WERI-Rb-1 (cell line): ENCODE measurements at regions not wholly inside any gene's neighbourhood (a gene's known extent, or its start where the extent isn't known, plus 50 kb on each side); places are given as distances from the start of the nearest gene placed in this dataset.

Experiments used
- DNase-seq: peaks from one replicate; pipeline ENCODE4 v3.0.0-alpha.2; 2020
- H3K27ac ChIP-seq: fragments of 250-450 bp; sonication (Bioruptor Pico); 2 replicates; pipeline ENCODE4 v1.5.1; 2020; ENCODE audit warnings: mild to moderate bottlenecking, moderate library complexity
- H3K27me3 ChIP-seq: fragments of 250-450 bp; sonication (Bioruptor Pico); 2 replicates; pipeline ENCODE4 v1.5.1; 2021; ENCODE audit warnings: mild to moderate bottlenecking, low read depth, moderate library complexity; ENCODE audit not compliant: insufficient read depth, severe bottlenecking
- H3K36me3 ChIP-seq: fragments of 250-450 bp; sonication (Bioruptor Pico); 2 replicates; pipeline ENCODE4 v1.5.1; 2020; ENCODE audit warnings: mild to moderate bottlenecking, moderate library complexity
- H3K4me3 ChIP-seq: 2 replicates; pipeline ENCODE4 v1.5.1; 2011; ENCODE audit warnings: low read depth, mild to moderate bottlenecking, control low read depth, low read length
- H3K9me3 ChIP-seq: fragments of 250-450 bp; sonication (Bioruptor Pico); 2 replicates; pipeline ENCODE4 v1.5.1; 2021; ENCODE audit warnings: mild to moderate bottlenecking, moderate library complexity; ENCODE audit not compliant: severe bottlenecking
- CTCF ChIP-seq: IDR thresholded peaks from 2 replicates; pipeline ENCODE4 v1.5.1; 2011; ENCODE audit warnings: low read depth, mild to moderate bottlenecking, control low read depth, inconsistent platforms, low read length

DNA sequence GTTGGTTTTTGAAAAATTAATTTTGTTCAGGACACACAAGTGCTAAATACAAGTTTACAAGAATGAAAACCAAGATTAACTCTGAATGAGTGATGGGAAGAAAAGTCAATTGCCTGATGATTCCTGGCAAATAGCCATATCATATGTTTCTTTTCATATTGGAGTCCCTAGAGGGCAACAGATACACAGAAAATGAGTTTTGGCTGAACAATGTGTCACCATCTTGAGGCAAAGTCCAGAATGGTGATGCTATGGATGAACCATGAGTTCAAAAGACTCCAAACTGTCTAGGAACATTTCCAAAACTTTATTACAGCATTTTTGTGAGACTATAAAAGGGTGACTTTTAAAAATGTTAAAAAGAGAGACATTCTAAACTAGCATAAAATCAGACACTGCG lies 382.9 kb downstream of the TMEM161B start:
- H3K9me3 ChIP-seq, result no peaks in the 10 kb centered on the region
- DNase-seq, result no peak
- H3K36me3 ChIP-seq, result no peaks in the 10 kb centered on the region
- H3K27me3 ChIP-seq, result no peaks in the 10 kb centered on the region
- H3K4me3 ChIP-seq, result no peak overlapping the region
- H3K27ac ChIP-seq, result no peak overlapping the region
- no peak for TF ChIP-seq CTCF

DNA sequence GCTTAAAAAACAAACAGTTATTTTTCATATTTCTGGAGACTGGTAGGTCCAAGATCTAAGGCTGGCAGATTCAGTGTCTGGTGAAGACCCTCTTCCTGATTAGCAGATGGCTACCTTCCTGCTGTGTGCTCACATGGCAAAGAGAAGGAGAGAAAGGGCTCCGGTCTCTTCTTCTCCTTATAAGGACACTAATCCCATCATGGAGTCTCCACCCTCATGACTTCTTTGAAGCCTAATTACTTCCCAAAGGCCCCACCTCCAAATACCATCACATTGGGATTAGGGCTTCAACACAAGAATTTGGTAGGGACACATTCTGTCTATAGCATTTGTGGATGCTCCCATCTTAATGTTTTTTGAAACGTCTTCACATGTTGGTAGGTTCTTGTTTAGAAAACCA lies 391.1 kb downstream of the TMEM161B start:
- no peak overlapping the region for H3K4me3 ChIP-seq
- H3K9me3 ChIP-seq, result no peaks in the 10 kb centered on the region
- no peak for DNase-seq
- H3K27me3 ChIP-seq, result no peaks in the 10 kb centered on the region
- no peaks in the 10 kb centered on the region for H3K36me3 ChIP-seq
- no peak overlapping the region for H3K27ac ChIP-seq
- no peak for TF ChIP-seq CTCF

DNA sequence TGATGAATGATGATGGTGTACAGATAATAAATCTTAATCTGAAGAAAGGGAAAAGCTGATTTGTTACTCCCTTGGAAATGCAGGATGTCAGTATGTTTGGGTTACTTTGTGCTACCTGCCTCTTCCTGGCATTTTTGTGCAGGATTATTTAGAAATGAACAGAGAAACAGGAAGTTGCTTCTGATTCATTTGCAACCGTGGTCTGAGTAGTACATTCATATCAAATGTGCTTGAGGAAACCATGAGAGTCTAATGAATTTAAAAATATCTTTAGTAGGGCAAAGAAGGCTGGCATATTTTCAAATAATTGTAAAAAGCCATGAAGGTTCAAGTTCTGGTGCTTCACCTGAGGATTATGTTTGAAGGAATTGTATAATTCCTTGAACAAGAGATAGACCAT lies 391.6 kb downstream of the TMEM161B start:
- Histone ChIP-seq H3K4me3 (no peak overlapping the region), H3K9me3 (no peaks in the 10 kb centered on the region), H3K36me3 (no peaks in the 10 kb centered on the region), H3K27ac (no peak overlapping the region), H3K27me3 (no peaks in the 10 kb centered on the region)
- no peak for DNase-seq
- TF ChIP-seq CTCF, result no peak

DNA sequence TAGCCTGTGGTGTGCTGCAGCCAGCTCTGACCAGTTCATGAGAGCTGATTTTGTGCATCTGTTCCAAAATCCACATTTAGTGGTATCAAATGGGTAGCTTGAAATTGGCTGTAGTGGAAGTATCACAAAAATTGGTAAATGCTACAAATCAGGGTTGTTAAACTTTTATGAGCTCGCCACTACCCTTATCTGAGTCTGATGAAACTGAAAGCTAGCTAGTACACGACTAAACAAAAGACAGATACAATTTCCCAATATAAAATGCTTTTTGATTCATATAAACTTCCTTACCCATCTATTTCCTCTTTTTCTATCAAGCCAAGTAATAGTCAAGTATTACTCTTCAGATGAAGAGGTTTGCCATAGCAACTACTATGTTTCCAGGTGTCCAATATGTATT lies 392.0 kb downstream of the TMEM161B start:
- Histone ChIP-seq H3K27me3 (no peaks in the 10 kb centered on the region), H3K9me3 (no peaks in the 10 kb centered on the region), H3K36me3 (no peaks in the 10 kb centered on the region), H3K27ac (no peak overlapping the region), H3K4me3 (no peak overlapping the region)
- no peak for DNase-seq
- no peak for TF ChIP-seq CTCF

- Histone ChIP-seq H3K36me3 (no peaks in the 10 kb centered on the region), H3K27ac (peak overlapping the region; percentile 80), H3K4me3 (peak overlapping the region; percentile 23), H3K27me3 (no peaks in the 10 kb centered on the region), H3K9me3 (no peaks in the 10 kb centered on the region)
- DNase-seq, result peak; percentile 90
- no peak for TF ChIP-seq CTCF
Observed at GRCh38 chr5:87872986-87873385, 395.7 kb downstream of the TMEM161B start.

GRCh38 chr5:87868792-87869191 lies 399.9 kb downstream of the TMEM161B start:
- Histone ChIP-seq H3K9me3 (no peaks in the 10 kb centered on the region), H3K4me3 (no peak overlapping the region), H3K36me3 (no peaks in the 10 kb centered on the region), H3K27me3 (no peaks in the 10 kb centered on the region), H3K27ac (no peak overlapping the region)
- TF ChIP-seq CTCF, result no peak
- no peak for DNase-seq
